SJCRH30 (cell line): ENCODE measurements at regions not wholly inside any gene's neighbourhood (a gene's known extent, or its start where the extent isn't known, plus 50 kb on each side); places are given as distances from the start of the nearest gene placed in this dataset.

Experiments used
- DNase-seq, 2 experiments: peaks; one replicate each; pipeline ENCODE4 v3.0.0-alpha.2; 2015 to 2020
- H3K27ac ChIP-seq: fragments of 250-450 bp; sonication (Bioruptor Pico); 2 replicates; pipeline ENCODE4 v1.5.1; 2020; ENCODE audit warnings: mild to moderate bottlenecking, moderate library complexity
- H3K27me3 ChIP-seq: fragments of 250-450 bp; sonication (Bioruptor Pico); 2 replicates; pipeline ENCODE4 v1.5.1; 2020; ENCODE audit warnings: mild to moderate bottlenecking, moderate library complexity
- H3K36me3 ChIP-seq: fragments of 250-450 bp; sonication (Bioruptor Pico); 2 replicates; pipeline ENCODE4 v1.5.1; 2020; ENCODE audit warnings: mild to moderate bottlenecking, moderate library complexity
- H3K4me1 ChIP-seq: fragments of 250-450 bp; sonication (Bioruptor Pico); 2 replicates; pipeline ENCODE4 v1.5.1; 2020; ENCODE audit warnings: mild to moderate bottlenecking, moderate library complexity
- H3K4me3 ChIP-seq: fragments of 250-450 bp; sonication (Bioruptor Pico); 2 replicates; pipeline ENCODE4 v1.5.1; 2020; ENCODE audit warnings: mild to moderate bottlenecking, moderate library complexity
- H3K9me3 ChIP-seq: fragments of 250-450 bp; sonication (Bioruptor Pico); replicated peaks from 2 replicates; pipeline ENCODE4 v1.5.1; 2020; ENCODE audit warnings: mild to moderate bottlenecking, moderate library complexity

DNA sequence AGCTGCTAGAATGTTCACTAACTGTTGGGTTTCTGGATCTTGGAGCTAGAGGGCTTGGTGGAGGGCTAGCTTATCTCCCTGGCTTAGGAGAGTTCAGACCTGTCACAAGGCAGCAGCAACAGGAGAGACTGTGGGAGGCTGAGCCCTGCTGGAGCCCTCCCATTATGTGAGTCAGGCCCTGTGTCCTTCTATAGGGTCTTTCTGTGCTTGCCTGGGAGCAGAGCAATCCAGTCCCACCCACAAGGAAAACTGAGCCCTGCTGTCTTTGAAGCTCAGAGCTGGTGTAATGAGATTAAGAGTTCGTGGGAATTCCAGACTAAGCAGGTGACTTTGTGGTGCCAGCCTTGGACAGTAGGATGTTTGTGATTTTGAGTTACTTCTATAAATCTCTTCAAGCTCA is 249.0 kb downstream of the TTC32 start:
- no peaks in the 10 kb centered on the region for H3K9me3 ChIP-seq
- H3K4me3 ChIP-seq: no peak overlapping the region
- H3K4me1 ChIP-seq: no peaks in the 10 kb centered on the region; the same call in 1 of the 2 replicates
- H3K27me3 ChIP-seq: no peaks in the 10 kb centered on the region
- no peak overlapping the region for H3K27ac ChIP-seq
- no peaks in the 10 kb centered on the region for H3K36me3 ChIP-seq
- DNase-seq: no peak

DNA sequence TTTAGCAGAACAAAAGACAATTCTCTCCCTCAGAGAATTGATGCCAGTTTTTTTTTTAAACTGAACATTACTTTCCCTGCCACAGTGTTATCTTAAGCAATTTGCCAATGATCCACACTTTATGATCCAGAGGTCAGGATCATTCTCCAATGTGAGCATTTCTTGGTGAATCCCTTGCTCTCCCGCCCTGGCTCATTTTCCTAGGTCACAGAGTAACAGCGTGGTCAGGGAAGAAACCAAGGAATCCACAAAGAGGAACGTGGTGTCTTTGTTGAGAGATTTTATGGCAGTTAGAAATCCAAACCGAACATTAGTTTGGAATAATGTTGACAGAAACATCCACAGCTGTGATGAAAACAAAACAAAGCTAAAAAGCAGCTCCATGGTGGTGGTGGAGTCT is 250.3 kb downstream of the TTC32 start:
- Histone ChIP-seq H3K4me1 (no peaks in the 10 kb centered on the region; the same call in 1 of the 2 replicates), H3K27me3 (no peaks in the 10 kb centered on the region), H3K36me3 (no peaks in the 10 kb centered on the region), H3K9me3 (no peaks in the 10 kb centered on the region), H3K27ac (no peak overlapping the region), H3K4me3 (no peak overlapping the region)
- DNase-seq: no peak

DNA sequence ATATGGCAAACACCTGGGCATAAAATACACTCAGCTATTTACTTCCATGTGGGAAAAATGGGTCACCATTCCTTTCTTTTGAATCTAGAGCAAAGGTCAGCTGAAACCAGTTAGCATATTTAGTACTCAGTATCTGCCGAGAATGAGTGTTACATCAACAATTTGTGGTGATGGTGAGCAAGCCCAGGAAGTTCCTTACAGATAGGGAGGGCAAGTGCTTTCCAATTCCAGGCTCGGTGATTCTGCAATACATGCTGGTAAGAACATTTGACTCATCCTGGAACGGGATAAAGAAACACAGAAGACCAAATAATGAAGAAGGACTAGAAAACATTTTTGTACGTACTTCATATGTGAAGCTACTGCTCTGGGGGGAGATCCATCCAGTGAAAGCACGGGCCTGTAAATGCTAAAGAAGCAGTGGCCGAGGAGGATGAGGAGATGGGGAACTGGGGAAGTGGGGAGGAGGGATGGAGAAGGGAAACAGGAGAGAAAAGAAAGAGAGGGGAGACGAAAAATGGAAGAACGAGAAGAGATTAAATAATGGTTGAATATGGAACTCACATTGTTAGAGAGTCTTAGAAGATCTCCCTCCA is 251.9 kb downstream of the TTC32 start:
- Histone ChIP-seq H3K4me1 (no peaks in the 10 kb centered on the region; the same call in 1 of the 2 replicates), H3K4me3 (no peak overlapping the region), H3K9me3 (no peaks in the 10 kb centered on the region), H3K36me3 (no peaks in the 10 kb centered on the region), H3K27ac (no peak overlapping the region), H3K27me3 (no peaks in the 10 kb centered on the region)
- DNase-seq: no peak

DNA sequence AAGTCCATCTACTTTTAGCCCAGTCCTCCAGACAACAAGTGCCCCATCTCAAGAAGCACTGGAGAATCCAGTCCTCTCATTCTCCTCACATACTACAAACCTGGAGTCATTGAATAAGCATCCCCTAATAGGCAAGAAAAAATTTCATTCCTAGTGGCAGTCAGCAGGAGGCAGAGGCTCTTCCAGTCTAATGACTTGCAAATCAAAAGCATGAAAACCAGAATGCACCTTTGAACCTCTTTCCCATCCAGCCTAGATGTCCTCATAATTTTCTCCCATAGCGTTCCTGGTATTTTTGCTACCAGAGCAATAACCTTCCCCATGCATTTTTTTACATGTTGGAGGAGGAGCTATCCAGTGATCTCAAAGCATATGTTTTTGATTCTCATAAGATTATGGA is 252.6 kb downstream of the TTC32 start:
- no peaks in the 10 kb centered on the region for H3K9me3 ChIP-seq
- H3K4me3 ChIP-seq: no peak overlapping the region
- no peak overlapping the region for H3K27ac ChIP-seq
- H3K27me3 ChIP-seq: no peaks in the 10 kb centered on the region
- DNase-seq: no peak
- H3K4me1 ChIP-seq: no peaks in the 10 kb centered on the region; the same call in 1 of the 2 replicates
- no peaks in the 10 kb centered on the region for H3K36me3 ChIP-seq

DNA sequence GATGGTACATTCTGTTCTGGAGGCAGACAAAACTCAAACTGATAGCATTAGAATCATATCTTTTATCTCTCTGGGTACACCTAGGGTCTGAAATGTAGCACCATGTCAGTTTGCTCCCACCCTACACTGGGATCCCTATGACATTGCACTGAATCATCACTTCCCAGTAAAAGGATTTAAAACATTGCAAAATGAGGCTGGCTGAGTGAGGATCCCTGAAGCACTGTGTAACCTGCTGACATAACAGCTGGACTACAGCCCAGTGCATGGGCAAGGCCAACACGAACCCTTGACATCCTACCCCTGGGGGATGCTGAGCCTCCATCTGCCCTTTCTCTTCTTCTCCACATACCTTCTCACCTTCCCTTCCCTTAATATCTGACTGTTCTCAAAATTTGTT is 253.2 kb downstream of the TTC32 start:
- H3K36me3 ChIP-seq: no peaks in the 10 kb centered on the region
- no peak overlapping the region for H3K27ac ChIP-seq
- H3K9me3 ChIP-seq: no peaks in the 10 kb centered on the region
- H3K4me1 ChIP-seq: no peaks in the 10 kb centered on the region; the same call in 1 of the 2 replicates
- no peaks in the 10 kb centered on the region for H3K27me3 ChIP-seq
- no peak for DNase-seq
- no peak overlapping the region for H3K4me3 ChIP-seq

DNA sequence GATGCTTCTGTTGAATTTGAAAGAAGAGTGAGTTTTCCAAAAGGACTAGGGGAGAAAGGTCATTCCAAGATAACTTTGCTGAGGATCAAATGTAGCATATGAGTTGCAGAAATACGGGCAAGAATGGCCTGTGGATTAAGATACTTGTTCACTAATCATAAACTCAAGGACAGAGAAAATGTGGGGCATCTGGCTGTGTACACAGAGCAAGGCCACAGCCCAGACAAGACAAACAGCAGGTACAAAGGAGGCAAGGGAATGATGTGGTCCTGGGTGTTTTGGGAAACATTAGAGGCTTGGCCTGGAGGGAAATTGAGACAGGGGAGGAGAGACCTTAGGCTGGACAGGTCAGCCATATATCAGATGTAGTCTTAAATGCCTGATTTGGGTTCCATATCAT is 254.8 kb downstream of the TTC32 start:
- Histone ChIP-seq H3K9me3 (no peaks in the 10 kb centered on the region), H3K27me3 (no peaks in the 10 kb centered on the region; the same call in 1 of the 2 replicates), H3K36me3 (no peaks in the 10 kb centered on the region), H3K27ac (no peak overlapping the region), H3K4me3 (no peak overlapping the region), H3K4me1 (no peaks in the 10 kb centered on the region; the same call in 1 of the 2 replicates)
- no peak for DNase-seq

DNA sequence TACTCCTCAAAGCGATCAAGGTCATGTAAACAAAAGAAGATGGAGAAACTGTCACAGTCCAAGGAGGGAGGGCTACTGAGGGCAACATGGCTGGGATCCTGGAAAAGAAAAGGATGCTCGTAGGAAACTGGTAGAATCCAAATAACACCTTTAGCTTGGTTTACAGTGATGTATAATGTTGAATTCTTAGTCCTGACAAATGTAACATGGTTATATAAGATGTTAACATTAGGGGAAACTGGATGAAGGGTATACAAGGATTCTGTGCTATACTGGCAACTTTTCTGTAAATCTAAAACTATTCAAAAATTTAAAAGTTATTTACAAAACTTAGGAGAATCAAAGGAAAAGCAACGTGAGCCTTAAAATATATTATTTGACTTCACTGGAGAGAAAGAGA is 257.0 kb downstream of the TTC32 start:
- Histone ChIP-seq H3K4me1 (no peaks in the 10 kb centered on the region), H3K4me3 (no peak overlapping the region), H3K9me3 (no peaks in the 10 kb centered on the region), H3K27ac (no peak overlapping the region), H3K36me3 (no peaks in the 10 kb centered on the region), H3K27me3 (peaks cover 7% of the 10 kb centered on the region)
- no peak for DNase-seq

DNA sequence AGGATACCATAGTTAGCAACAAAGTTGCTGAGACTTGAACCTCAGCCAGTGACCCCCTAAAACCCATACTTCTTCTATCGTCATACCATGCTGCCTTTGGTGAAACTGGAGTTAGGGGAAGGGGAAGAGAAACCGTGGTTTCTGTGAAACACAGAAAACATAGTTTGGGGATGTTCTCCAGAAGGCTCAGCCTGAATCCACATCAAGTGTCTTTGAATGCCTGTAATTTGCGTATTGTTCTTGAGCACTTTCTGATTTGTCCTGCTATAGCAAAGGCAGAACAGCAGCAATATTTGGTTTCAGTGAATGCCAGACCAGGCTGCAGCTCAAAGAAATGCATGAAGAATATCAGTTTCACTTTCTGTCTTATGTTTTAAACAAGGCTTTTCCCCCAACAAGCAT is 258.7 kb downstream of the TTC32 start:
- no peak for DNase-seq
- no peaks in the 10 kb centered on the region for H3K9me3 ChIP-seq
- no peak overlapping the region for H3K4me3 ChIP-seq
- H3K27ac ChIP-seq: no peak overlapping the region
- peaks cover 7% of the 10 kb centered on the region for H3K27me3 ChIP-seq
- H3K36me3 ChIP-seq: no peaks in the 10 kb centered on the region
- H3K4me1 ChIP-seq: no peaks in the 10 kb centered on the region

DNA sequence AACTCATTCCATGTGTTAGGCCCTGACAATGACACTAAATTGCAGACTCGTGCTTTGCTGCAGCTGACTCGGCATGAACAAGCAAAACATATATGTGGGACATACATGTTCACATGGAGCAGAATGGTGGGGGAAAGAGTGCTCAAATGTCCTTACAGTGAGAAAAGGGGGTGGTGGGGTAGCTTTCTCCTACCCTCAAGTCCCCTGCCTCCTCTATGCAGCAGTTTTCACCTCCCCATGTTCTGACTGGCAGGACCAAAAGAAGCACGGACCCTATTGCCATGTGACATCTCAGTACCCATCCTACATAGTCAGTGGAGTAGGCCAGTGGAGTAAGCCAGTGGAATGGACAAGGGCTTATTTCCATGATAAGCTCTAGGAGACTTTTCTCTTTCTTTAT is 259.3 kb downstream of the TTC32 start:
- H3K4me1 ChIP-seq: no peaks in the 10 kb centered on the region
- no peaks in the 10 kb centered on the region for H3K36me3 ChIP-seq
- H3K27me3 ChIP-seq: peaks cover 7% of the 10 kb centered on the region
- H3K9me3 ChIP-seq: no peaks in the 10 kb centered on the region
- no peak overlapping the region for H3K4me3 ChIP-seq
- no peak for DNase-seq
- H3K27ac ChIP-seq: no peak overlapping the region

DNA sequence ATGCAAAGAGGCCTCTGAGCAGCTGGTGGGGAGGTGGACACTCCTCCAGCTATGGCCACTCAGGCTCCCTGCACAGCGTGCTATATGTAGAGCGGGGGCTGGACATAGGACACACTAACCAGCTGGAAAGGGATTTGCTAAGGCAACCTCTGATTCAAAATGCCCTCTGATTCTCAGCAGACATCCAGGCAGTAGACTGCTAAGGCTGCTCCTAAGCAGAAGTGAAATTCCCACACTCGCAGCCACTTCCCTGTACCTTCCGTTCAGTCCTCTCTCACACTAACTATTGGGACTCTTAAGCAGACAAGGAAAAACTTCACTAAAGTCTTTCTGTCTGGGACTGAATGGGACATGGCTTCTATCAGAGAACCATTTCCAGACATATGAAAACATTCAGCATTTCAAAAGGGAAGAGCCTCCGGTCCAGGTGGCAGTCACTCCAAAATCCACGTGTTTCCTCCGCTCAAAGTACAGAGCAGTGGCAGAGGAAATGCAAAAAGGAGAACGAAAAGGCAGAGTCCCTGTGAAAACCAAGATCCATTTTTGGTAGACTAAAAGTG is 265.8 kb downstream of the TTC32 start:
- peaks cover 2% of the 10 kb centered on the region for H3K27me3 ChIP-seq
- no peaks in the 10 kb centered on the region for H3K4me1 ChIP-seq
- no peaks in the 10 kb centered on the region for H3K36me3 ChIP-seq
- no peak for DNase-seq
- no peak overlapping the region for H3K4me3 ChIP-seq
- H3K9me3 ChIP-seq: no peaks in the 10 kb centered on the region
- H3K27ac ChIP-seq: no peak overlapping the region

DNA sequence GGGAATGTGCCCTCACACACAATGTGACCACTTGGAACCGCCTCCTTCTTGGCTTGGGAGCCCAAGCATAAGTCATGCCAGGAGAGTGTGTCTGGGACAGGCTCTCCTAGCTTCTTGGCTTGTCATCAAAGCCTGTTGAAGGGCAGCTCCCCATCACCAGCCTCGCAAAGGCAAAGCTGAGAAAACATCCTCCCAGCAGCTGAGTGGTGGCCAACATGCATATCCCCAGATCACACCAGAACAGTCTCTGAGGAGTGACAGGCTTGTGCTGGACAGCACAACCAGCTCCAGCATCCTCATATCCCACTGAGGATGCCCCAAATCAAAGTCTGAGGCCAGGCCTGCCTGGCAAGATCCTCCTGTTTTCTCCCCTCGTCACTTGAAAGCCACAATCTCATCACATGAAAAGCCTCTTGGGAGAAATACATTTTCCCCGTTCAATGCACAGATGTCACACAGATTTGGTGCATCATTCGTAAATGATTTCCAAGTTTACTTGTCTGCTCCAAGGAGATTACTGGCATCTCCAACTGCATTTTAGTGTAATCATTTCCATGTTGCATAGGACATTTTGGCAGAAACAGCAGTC is 269.3 kb downstream of the TTC32 start:
- H3K27ac ChIP-seq: no peak overlapping the region
- no peaks in the 10 kb centered on the region; the same call in 1 of the 2 replicates for H3K27me3 ChIP-seq
- no peak for DNase-seq
- no peaks in the 10 kb centered on the region for H3K36me3 ChIP-seq
- no peak overlapping the region for H3K4me3 ChIP-seq
- H3K4me1 ChIP-seq: no peaks in the 10 kb centered on the region
- H3K9me3 ChIP-seq: no peaks in the 10 kb centered on the region

DNA sequence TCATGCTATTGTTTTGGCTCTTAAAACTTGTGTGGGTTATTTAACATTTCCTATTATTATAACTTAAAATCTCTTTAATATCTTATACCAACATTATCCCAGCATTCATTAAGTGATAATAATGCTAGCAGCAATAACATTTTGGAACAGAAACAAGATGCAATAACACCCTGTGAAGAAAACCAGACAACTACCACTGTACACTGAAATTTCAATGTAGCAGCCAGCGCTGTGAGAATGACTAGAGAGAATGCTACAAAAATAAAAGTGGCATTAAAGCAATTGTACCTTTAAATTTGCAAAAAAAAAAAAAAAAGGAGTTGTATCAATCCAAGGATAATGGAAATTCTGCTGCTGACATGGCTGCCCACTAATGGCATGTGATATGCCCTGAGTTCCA is 269.9 kb downstream of the TTC32 start:
- no peak for DNase-seq
- Histone ChIP-seq H3K36me3 (no peaks in the 10 kb centered on the region), H3K9me3 (no peaks in the 10 kb centered on the region)

DNA sequence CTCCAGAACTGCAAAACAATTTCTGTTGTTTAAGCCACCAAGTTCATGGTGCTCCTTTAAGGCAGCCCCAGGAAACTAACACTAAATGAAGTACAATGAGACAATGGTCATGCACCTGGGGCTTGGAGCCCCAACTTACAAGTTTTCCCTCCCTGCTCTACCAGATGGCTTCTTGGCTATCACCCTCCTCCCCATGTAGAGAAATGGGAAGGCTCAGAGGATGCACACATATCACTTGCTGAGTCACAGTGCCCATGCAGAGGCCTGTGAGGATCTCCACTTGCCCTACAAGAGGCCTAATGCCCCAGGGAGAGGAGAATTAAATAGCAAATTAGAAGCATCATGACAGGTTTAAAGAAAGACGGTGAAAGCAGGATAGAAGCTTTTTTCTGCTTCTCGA is 270.9 kb downstream of the TTC32 start:
- H3K4me1 ChIP-seq: no peaks in the 10 kb centered on the region
- no peak overlapping the region for H3K27ac ChIP-seq
- H3K9me3 ChIP-seq: no peaks in the 10 kb centered on the region
- DNase-seq: no peak
- no peak overlapping the region for H3K4me3 ChIP-seq
- H3K36me3 ChIP-seq: no peaks in the 10 kb centered on the region
- H3K27me3 ChIP-seq: no peaks in the 10 kb centered on the region

More for the DNA sequence above, 269.9 kb downstream of the TTC32 start:
- no peak overlapping the region for H3K4me3 ChIP-seq
- no peaks in the 10 kb centered on the region for H3K27me3 ChIP-seq
- no peak overlapping the region for H3K27ac ChIP-seq
- H3K4me1 ChIP-seq: no peaks in the 10 kb centered on the region

DNA sequence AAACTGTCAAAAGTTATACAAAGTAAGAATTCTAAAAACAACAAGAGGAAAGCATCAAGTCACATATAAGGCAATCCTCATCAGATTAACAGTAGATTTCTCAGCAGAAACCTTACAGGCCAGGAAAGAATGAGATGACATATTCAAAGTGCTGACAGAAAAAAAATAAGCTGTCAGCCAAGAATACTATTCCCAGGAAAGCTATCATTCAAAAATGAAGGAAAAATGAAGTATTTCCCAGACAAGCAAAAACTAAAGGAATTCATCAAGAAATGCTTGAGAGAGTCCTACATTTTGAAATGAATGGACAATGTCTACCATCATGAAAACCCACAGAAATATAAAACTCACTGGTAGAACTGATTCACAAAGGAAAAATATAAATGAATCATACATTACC is 268.9 kb upstream of the OSR1 start:
- no peak for DNase-seq
- Histone ChIP-seq H3K27ac (no peak overlapping the region), H3K36me3 (no peaks in the 10 kb centered on the region), H3K9me3 (no peaks in the 10 kb centered on the region), H3K4me1 (no peaks in the 10 kb centered on the region), H3K27me3 (no peaks in the 10 kb centered on the region), H3K4me3 (no peak overlapping the region)

DNA sequence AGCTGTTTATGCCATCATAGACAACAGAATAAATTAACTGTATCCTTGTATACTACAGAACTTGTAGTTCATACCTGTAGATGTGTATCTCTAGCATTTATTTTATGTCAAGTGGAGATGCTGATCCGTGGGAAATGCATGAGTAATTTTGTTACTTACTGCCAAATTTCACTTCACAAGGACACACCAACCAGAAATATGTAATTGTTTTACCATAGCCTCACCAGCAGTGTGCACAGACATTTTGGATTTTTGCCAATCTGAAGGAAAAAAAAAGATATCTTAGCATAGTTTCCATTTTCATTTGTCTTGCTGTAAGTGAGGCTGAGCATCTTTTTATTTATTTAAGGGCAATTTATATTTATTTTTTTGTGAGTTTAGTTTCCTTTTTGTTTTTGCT is 265.1 kb upstream of the OSR1 start:
- Histone ChIP-seq H3K36me3 (no peaks in the 10 kb centered on the region), H3K4me1 (no peaks in the 10 kb centered on the region), H3K9me3 (peaks cover 6% of the 10 kb centered on the region), H3K4me3 (no peak overlapping the region), H3K27ac (no peak overlapping the region), H3K27me3 (no peaks in the 10 kb centered on the region)
- DNase-seq: no peak
